H1 (cell line): ENCODE measurements at regions not wholly inside any gene's neighbourhood (a gene's known extent, or its start where the extent isn't known, plus 50 kb on each side); places are given as distances from the start of the nearest gene placed in this dataset.

Source experiments
- CTCF ChIA-PET: fragments of 300-600 bp; sonication (Branson Sonifier 250); formaldehyde crosslinking; loops from one replicate; lab custom pipeline; 2021; ENCODE audit not compliant: partially characterized antibody; lab: Charles Lee
- POLR2A ChIA-PET: fragments of 300-600 bp; sonication (Branson Sonifier 250); formaldehyde crosslinking; loops from one replicate; lab custom pipeline; 2021; ENCODE audit warnings: inconsistent platforms; ENCODE audit not compliant: partially characterized antibody; lab: Charles Lee
- DNase-seq, 2 experiments: peaks; one replicate each; pipeline versions ENCODE4 v3.0.0 to v3.0.0-alpha.2; 2010 to 2022; ENCODE audit warnings: low spot score in 2 of 2, low read depth in 1 of 2, mixed read lengths in 1 of 2
- FAIRE-seq: peaks from 2 replicates; lab custom pipeline; 2011; peaks lifted over from hg19 to GRCh38; lab: Jason Lieb, UNC
- H2AFZ ChIP-seq: 2 replicates; pipeline ENCODE4 v1.8.1; 2012; ENCODE audit warnings: low read length, inconsistent platforms
- H2AK5ac ChIP-seq: 2 replicates; pipeline ENCODE4 v1.6.1; 2013; ENCODE audit warnings: low read depth, low read length
- H2BK120ac ChIP-seq: replicated peaks from 2 replicates; pipeline ENCODE3; 2013; ENCODE audit warnings: low read depth, low read length, inconsistent platforms
- H2BK12ac ChIP-seq: 2 replicates; pipeline ENCODE4 v1.6.1; 2013; ENCODE audit warnings: low read depth, low read length
- H2BK15ac ChIP-seq: 2 replicates; pipeline ENCODE4 v1.6.1; 2013; ENCODE audit warnings: low read length
- H2BK20ac ChIP-seq: 2 replicates; pipeline ENCODE4 v1.6.1; 2013; ENCODE audit warnings: low read length
- H2BK5ac ChIP-seq: 2 replicates; pipeline ENCODE4 v1.6.1; 2013; ENCODE audit warnings: low read depth, low read length
- H3K14ac ChIP-seq: 2 replicates; pipeline ENCODE4 v1.6.1; 2013; ENCODE audit warnings: inconsistent platforms; ENCODE audit not compliant: insufficient read length
- H3K18ac ChIP-seq: 2 replicates; pipeline ENCODE4 v1.6.1; 2013; ENCODE audit warnings: low read length; ENCODE audit errors: extremely low read depth
- H3K23ac ChIP-seq: 2 replicates; pipeline ENCODE4 v1.6.1; 2013; ENCODE audit warnings: inconsistent platforms; ENCODE audit not compliant: insufficient read length
- H3K23me2 ChIP-seq: 2 replicates; pipeline ENCODE4 v1.6.1; 2013; ENCODE audit warnings: low read depth, low read length
- H3K27ac ChIP-seq: 2 replicates; pipeline ENCODE4 v1.6.1; 2011; ENCODE audit warnings: low read depth, low read length, inconsistent platforms
- H3K27me3 ChIP-seq, 4 experiments: replicated peaks in 1 of 4; 1 replicate in 1 of 4; 2 replicates in 3 of 4; pipeline versions ENCODE4 v1.6.1 to v1.8.1; 2011 to 2013; ENCODE audit warnings: low read length in 3 of 4, mild to moderate bottlenecking in 3 of 4, inconsistent platforms in 2 of 4, mixed read lengths in 2 of 4, moderate library complexity in 1 of 4; ENCODE audit not compliant: control insufficient read depth in 3 of 4, insufficient read depth in 3 of 4; ENCODE audit errors: extremely low read depth in 1 of 4
- H3K36me3 ChIP-seq, 4 experiments: 2 replicates each; pipeline versions ENCODE4 v1.6.1 to v1.8.1; 2011 to 2013; ENCODE audit warnings: mild to moderate bottlenecking in 4 of 4, low read length in 3 of 4, moderate library complexity in 2 of 4, control low read depth in 1 of 4, inconsistent platforms in 1 of 4; ENCODE audit not compliant: insufficient read depth in 4 of 4, control insufficient read depth in 2 of 4
- H3K4ac ChIP-seq: replicated peaks from 2 replicates; pipeline ENCODE3; 2013; ENCODE audit warnings: low read length, low read depth, mixed read lengths, inconsistent platforms; ENCODE audit not compliant: insufficient read length
- H3K4me1 ChIP-seq, 4 experiments: replicated peaks in 1 of 4; 1 replicate in 1 of 4; 2 replicates in 3 of 4; pipeline versions ENCODE4 v1.6.1 to v1.8.1; 2011 to 2013; ENCODE audit warnings: low read length in 3 of 4, inconsistent platforms in 2 of 4, mixed read lengths in 1 of 4; ENCODE audit not compliant: insufficient read depth in 4 of 4, control insufficient read depth in 3 of 4
- H3K4me2 ChIP-seq, 2 experiments: 2 replicates each; pipeline versions ENCODE4 v1.6.1 to v1.8.1; 2011 to 2013; ENCODE audit warnings: low read depth in 2 of 2, low read length in 2 of 2, control low read depth in 1 of 2, inconsistent platforms in 1 of 2, mild to moderate bottlenecking in 1 of 2; ENCODE audit not compliant: insufficient read depth in 1 of 2
- H3K4me3 ChIP-seq, 4 experiments: fragments of 200-600, 300-600 bp in 1 of 4; sonication (generic), shearing (Covaris generic), sonication (Bioruptor Twin) in 1 of 4; 2 replicates each; pipeline versions ENCODE4 v1.5.1 to v1.8.1; 2011 to 2016; ENCODE audit warnings: low read length in 4 of 4, low read depth in 3 of 4, control low read depth in 2 of 4, inconsistent platforms in 2 of 4, mild to moderate bottlenecking in 2 of 4, mixed read lengths in 1 of 4, moderate library complexity in 1 of 4; ENCODE audit not compliant: insufficient read depth in 2 of 4; ENCODE audit errors: extremely low read depth in 1 of 4
- H3K56ac ChIP-seq: replicated peaks from 2 replicates; pipeline ENCODE3; 2013; ENCODE audit warnings: low read depth, mild to moderate bottlenecking, mixed read lengths, low read length, inconsistent platforms; ENCODE audit not compliant: insufficient read length
- H3K79me1 ChIP-seq: 2 replicates; pipeline ENCODE4 v1.6.1; 2013; ENCODE audit warnings: low read depth, low read length, control low read depth
- H3K79me2 ChIP-seq, 2 experiments: 2 replicates each; pipeline versions ENCODE4 v1.6.1 to v1.8.1; 2012 to 2013; ENCODE audit warnings: low read length in 2 of 2, mild to moderate bottlenecking in 2 of 2, inconsistent platforms in 1 of 2; ENCODE audit not compliant: insufficient read depth in 2 of 2, control insufficient read depth in 1 of 2
- H3K9ac ChIP-seq, 4 experiments: replicated peaks in 1 of 4; 1 replicate in 1 of 4; 2 replicates in 3 of 4; pipeline versions ENCODE4 v1.6.1 to v1.8.1; 2011 to 2013; ENCODE audit warnings: low read depth in 3 of 4, low read length in 3 of 4, control low read depth in 2 of 4, mild to moderate bottlenecking in 2 of 4, moderate library complexity in 2 of 4, inconsistent platforms in 1 of 4; ENCODE audit errors: extremely low read depth in 1 of 4
- H3K9me3 ChIP-seq, 2 experiments: 2 replicates each; pipeline versions ENCODE4 v1.6.1 to v1.8.1; 2012 to 2013; ENCODE audit warnings: mild to moderate bottlenecking in 2 of 2, moderate library complexity in 2 of 2, control low read depth in 1 of 2, inconsistent platforms in 1 of 2, low read depth in 1 of 2, low read length in 1 of 2, mixed read lengths in 1 of 2; ENCODE audit not compliant: insufficient read depth in 2 of 2
- H4K20me1 ChIP-seq, 2 experiments: replicated peaks in 1 of 2; 2 replicates each; pipeline versions ENCODE3 to v1.8.1; 2011 to 2013; ENCODE audit warnings: inconsistent platforms in 2 of 2, low read length in 2 of 2, mild to moderate bottlenecking in 1 of 2; ENCODE audit not compliant: insufficient read depth in 2 of 2, control insufficient read depth in 1 of 2
- H4K5ac ChIP-seq: 2 replicates; pipeline ENCODE4 v1.6.1; 2013; ENCODE audit warnings: low read length, low read depth, mixed read lengths, inconsistent platforms; ENCODE audit not compliant: insufficient read length
- H4K8ac ChIP-seq: 2 replicates; pipeline ENCODE4 v1.8.0; 2013; ENCODE audit warnings: mild to moderate bottlenecking, moderate library complexity, low read length, inconsistent platforms; ENCODE audit not compliant: insufficient read depth; ENCODE audit errors: extremely low read depth
- H4K91ac ChIP-seq: replicated peaks from 2 replicates; pipeline ENCODE3; 2013; ENCODE audit warnings: low read length, mixed read lengths, inconsistent platforms; ENCODE audit not compliant: insufficient read length
- BRCA1 ChIP-seq: IDR thresholded peaks from 2 replicates; pipeline ENCODE4 v1.6.1; 2012; ENCODE audit warnings: low read depth, low read length, improper control_type of control experiment
- CHD1 ChIP-seq: IDR thresholded peaks from 2 replicates; pipeline ENCODE4 v1.6.1; 2012; ENCODE audit warnings: low read depth, low read length, improper control_type of control experiment
- EZH2 ChIP-seq: fragments of 200-600 bp; sonication (generic); IDR thresholded peaks from 2 replicates; pipeline ENCODE4 v1.7.1; 2012; ENCODE audit warnings: low read depth, mild to moderate bottlenecking, moderate library complexity, low read length, inconsistent platforms; ENCODE audit not compliant: severe bottlenecking
- HDAC6 ChIP-seq: IDR thresholded peaks from one replicate; pipeline ENCODE4 v1.7.1; 2012; ENCODE audit warnings: low read depth, mild to moderate bottlenecking, inconsistent platforms, low read length, moderate library complexity
- JUND ChIP-seq: IDR thresholded peaks from 2 replicates; pipeline ENCODE4 v1.6.1; 2011; ENCODE audit warnings: mild to moderate bottlenecking, improper control_type of control experiment, low read length
- KDM1A ChIP-seq: fragments of 200-600, 300-600 bp; sonication (generic); IDR thresholded peaks from 2 replicates; pipeline ENCODE4 v1.7.1; 2016; ENCODE audit warnings: mild to moderate bottlenecking, low read length, borderline replicate concordance
- KDM5A ChIP-seq: fragments of 200-600 bp; IDR thresholded peaks from 2 replicates; pipeline ENCODE4 v1.7.1; 2012; ENCODE audit warnings: mild to moderate bottlenecking, low read length, inconsistent platforms, mixed read lengths
- MAFK ChIP-seq: IDR thresholded peaks from 2 replicates; pipeline ENCODE4 v1.6.1; 2012; ENCODE audit warnings: low read depth, mild to moderate bottlenecking, improper control_type of control experiment, low read length
- SRF ChIP-seq: IDR thresholded peaks from 2 replicates; pipeline ENCODE4 v1.6.1; 2011; ENCODE audit warnings: mild to moderate bottlenecking, low read depth, low read length, moderate library complexity
- TCF12 ChIP-seq: IDR thresholded peaks from 2 replicates; pipeline ENCODE4 v1.6.1; 2011; ENCODE audit warnings: low read depth, mild to moderate bottlenecking, low read length
- TEAD4 ChIP-seq: IDR thresholded peaks from 2 replicates; pipeline ENCODE4 v1.6.1; 2012; ENCODE audit warnings: low read depth, low read length, inconsistent platforms, mixed read lengths
- ZNF274 ChIP-seq: IDR thresholded peaks from 2 replicates; pipeline ENCODE4 v1.7.0; 2012; ENCODE audit warnings: low read length, borderline replicate concordance; ENCODE audit errors: extremely low read depth
- WGBS, 2 experiments: shearing (Covaris generic) in 1 of 2; methylation state at CpG; one replicate each; pipeline versions ENCODE4 v1.1.6 to v1.1.7; 2013 to 2015; ENCODE audit warnings: low lambda C conversion rate in 2 of 2, mixed read lengths in 2 of 2, inconsistent platforms in 1 of 2, low coverage in 1 of 2, missing lambda C conversion rate in 1 of 2; ENCODE audit not compliant: insufficient replicate concordance in 2 of 2, insufficient coverage in 1 of 2, insufficient read length in 1 of 2; ENCODE audit errors: extremely low coverage in 1 of 2, missing lambda C conversion rate in 1 of 2; 5-methylcytosine and 5-hydroxymethylcytosine counted together
- TF ChIP-seq, protein P1 (sequence below): IDR thresholded peaks from 2 replicates; pipeline ENCODE4 v1.6.1; 2011; ENCODE audit warnings: low read depth, mild to moderate bottlenecking, low read length; ENCODE audit not compliant: insufficient read depth
- TF ChIP-seq, protein P2 (sequence below): IDR thresholded peaks from 2 replicates; pipeline ENCODE4 v1.6.1; 2011; ENCODE audit warnings: low read length, improper control_type of control experiment

DNA sequence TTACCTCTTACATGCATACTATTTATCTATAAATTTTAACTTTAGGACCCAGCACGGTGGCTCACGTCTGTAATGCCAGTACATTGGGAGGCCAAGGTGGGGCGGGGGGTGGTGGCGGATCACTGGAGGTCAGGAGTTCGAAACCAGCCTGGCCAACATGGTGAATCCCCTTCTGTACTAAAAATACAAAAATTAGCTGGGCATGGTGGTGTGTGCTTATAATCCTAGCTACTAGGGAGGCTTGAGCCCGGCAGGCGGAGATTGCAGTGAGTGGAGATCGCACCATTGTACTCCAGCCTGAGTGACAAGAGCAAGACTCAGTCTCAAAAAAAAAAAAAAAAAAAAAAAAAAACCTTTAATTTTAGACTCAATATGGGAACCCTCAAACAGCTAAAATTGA is 1582.6 kb upstream of the NUDT12 start:
- H4K8ac ChIP-seq = no peak overlapping the region
- H4K5ac ChIP-seq = no peak overlapping the region
- no peaks in the 10 kb centered on the region for H3K4me1 ChIP-seq
- H3K18ac ChIP-seq = no peak overlapping the region
- no peak overlapping the region for H2BK15ac ChIP-seq
- no peaks in the 10 kb centered on the region for H3K36me3 ChIP-seq
- TF ChIP-seq CHD1 = no peak
- TF ChIP-seq TCF12 = no peak
- no peak for TF ChIP-seq EZH2
- TF ChIP-seq HDAC6 = no peak
- no peak for TF ChIP-seq SRF
- no peak for TF ChIP-seq TEAD4
- TF ChIP-seq KDM1A = no peak
- TF ChIP-seq BRCA1 = no peak
- TF ChIP-seq, protein P1, sequence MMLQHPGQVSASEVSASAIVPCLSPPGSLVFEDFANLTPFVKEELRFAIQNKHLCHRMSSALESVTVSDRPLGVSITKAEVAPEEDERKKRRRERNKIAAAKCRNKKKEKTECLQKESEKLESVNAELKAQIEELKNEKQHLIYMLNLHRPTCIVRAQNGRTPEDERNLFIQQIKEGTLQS = no peak
- TF ChIP-seq JUND = no peak
- TF ChIP-seq ZNF274 = no peak
- TF ChIP-seq, protein P2, sequence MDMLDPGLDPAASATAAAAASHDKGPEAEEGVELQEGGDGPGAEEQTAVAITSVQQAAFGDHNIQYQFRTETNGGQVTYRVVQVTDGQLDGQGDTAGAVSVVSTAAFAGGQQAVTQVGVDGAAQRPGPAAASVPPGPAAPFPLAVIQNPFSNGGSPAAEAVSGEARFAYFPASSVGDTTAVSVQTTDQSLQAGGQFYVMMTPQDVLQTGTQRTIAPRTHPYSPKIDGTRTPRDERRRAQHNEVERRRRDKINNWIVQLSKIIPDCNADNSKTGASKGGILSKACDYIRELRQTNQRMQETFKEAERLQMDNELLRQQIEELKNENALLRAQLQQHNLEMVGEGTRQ = no peak
- TF ChIP-seq KDM5A = no peak
- TF ChIP-seq MAFK = no peak
- no peak overlapping the region for H2BK20ac ChIP-seq
- H3K27ac ChIP-seq = no peak overlapping the region
- H4K91ac ChIP-seq = no peak overlapping the region
- no peaks in the 10 kb centered on the region for H4K20me1 ChIP-seq
- FAIRE-seq = no peak
- no peak overlapping the region for H3K14ac ChIP-seq
- H3K9ac ChIP-seq = no peak overlapping the region
- no peaks in the 10 kb centered on the region for H3K23me2 ChIP-seq
- no peaks in the 10 kb centered on the region for H3K9me3 ChIP-seq
- H3K27me3 ChIP-seq = no peaks in the 10 kb centered on the region
- H3K4me2 ChIP-seq = no peak overlapping the region
- H2BK5ac ChIP-seq = no peak overlapping the region
- DNase-seq = no peak
- CTCF ChIA-PET = no interaction called here
- H3K79me2 ChIP-seq = no peaks in the 10 kb centered on the region
- no peak overlapping the region for H2AK5ac ChIP-seq
- H3K4me3 ChIP-seq = no peak overlapping the region
- H3K56ac ChIP-seq = no peak overlapping the region
- no peak overlapping the region for H3K23ac ChIP-seq
- H2BK120ac ChIP-seq = no peak overlapping the region
- H2AFZ ChIP-seq = no peak overlapping the region
- POLR2A ChIA-PET = no interaction called here
- H3K4ac ChIP-seq = no peak overlapping the region
- H3K79me1 ChIP-seq = no peaks in the 10 kb centered on the region
- WGBS, 2 experiments = 87% methylated on average over 3 of the region's 8 CpGs; no CpG with 5 or more reads in 1 of the 2 experiments
- H2BK12ac ChIP-seq = no peak overlapping the region
